Heart right ventricle (tissue), 16 donors: ENCODE measurements at regions not wholly inside any gene's neighbourhood (a gene's known extent, or its start where the extent isn't known, plus 50 kb on each side); places are given as distances from the start of the nearest gene placed in this dataset.

Experiments used
- ATAC-seq, 8 donors: fragments of 200-7000 bp; cut with Tn5 transposase; one replicate each; pipeline ENCODE4 v1.9.1; 2020; ENCODE audit warnings: mild to moderate bottlenecking in 8 of 8, moderate library complexity in 8 of 8, moderate number of reproducible peaks in 1 of 8
- DNase-seq, 2 donors: peaks; one replicate each; pipeline ENCODE4 v3.0.0-alpha.2; 2020
- H3K27ac ChIP-seq, 10 donors: fragments of 200-600 bp; sonication (generic) in 2 of 10; one replicate each; pipeline versions ENCODE4 v1.5.0 to v1.8.0; 2020 to 2022; ENCODE audit warnings: mild to moderate bottlenecking in 3 of 10
- H3K27me3 ChIP-seq, 7 donors: fragments of 200-600 bp; one replicate each; pipeline ENCODE4 v1.8.0; 2021 to 2022; ENCODE audit warnings: mild to moderate bottlenecking in 2 of 7
- H3K36me3 ChIP-seq, 9 donors: fragments of 200-600 bp; sonication (generic) in 1 of 9; one replicate each; pipeline versions ENCODE4 v1.5.0 to v1.8.0; 2020 to 2022; ENCODE audit warnings: mild to moderate bottlenecking in 2 of 9
- H3K4me1 ChIP-seq, 9 donors: fragments of 200-600 bp; sonication (generic) in 1 of 9; one replicate each; pipeline versions ENCODE4 v1.5.0 to v1.8.0; 2020 to 2022; ENCODE audit warnings: mild to moderate bottlenecking in 4 of 9
- H3K4me3 ChIP-seq, 10 donors: fragments of 200-600 bp; sonication (generic) in 2 of 10; one replicate each; pipeline versions ENCODE4 v1.5.0 to v1.8.0; 2020 to 2022; ENCODE audit warnings: mild to moderate bottlenecking in 7 of 10, moderate library complexity in 2 of 10
- H3K9me3 ChIP-seq, 11 donors: fragments of 200-600 bp in 10 of 11; sonication (generic) in 2 of 11; one replicate each; pipeline versions ENCODE4 v1.5.0 to v1.8.0; 2013 to 2022; ENCODE audit warnings: mild to moderate bottlenecking in 2 of 11, control low read depth in 1 of 11, moderate library complexity in 1 of 11
- CTCF ChIP-seq, 9 donors: fragments of 200-600 bp; sonication (generic) in 2 of 9; IDR thresholded peaks; one replicate each; pipeline versions ENCODE4 v1.5.0 to v1.8.0; 2021 to 2022; ENCODE audit warnings: antibody characterized with exemption in 9 of 9, mild to moderate bottlenecking in 5 of 9, moderate library complexity in 1 of 9
- WGBS, 2 donors: extraction: QIAGEN DNeasy Blood & Tissue Kit; methylation state at CpG; one replicate each; pipeline ENCODE4 v1.1.7; 2013; ENCODE audit warnings: inconsistent platforms in 1 of 2; 5-methylcytosine and 5-hydroxymethylcytosine counted together
- intact Hi-C, 10 donors: fragments of 100-400 bp; cut with DNase I; formaldehyde crosslinking; loops; one replicate each; pipeline versions ENCODE4 v1.11.1 to v1.14.2; 2022
- donor health status: Arrhythmogenic right ventricular cardiomyopathy.
- donor health status: ischemic (EF 13 %, LVEDD 7.1; RV severe dilation, severe dysfunction).
- donor health status: healthy with polysubstance abuse.
- donor health status: DM: no; HTN: yes; CAD: no.
- donor health status: DM: no; HTN: no; CAD: no.
- donor health status: ischemic (EF 25% LVEDD 6.9; RV normal size, moderate dysfunction).
- donor health status: ischemic (EF 25% LVEDD 5.7; RV mildly dilated, moderate dysfunction).
- donor health status: healthy.
- donor health status: DM: yes; HTN: yes; CAD: no.
- donor health status: Ischemic cardiomyopathy.
- donor health status: ischemic (EF 35%, LVEDD 5.7; RV mildly dilated, moderate dysfunction).
- donor health status: nonischemic (EF 11% LVEDD 7.7; RV severe dilation, severe dysfunction).
- donor health status: DM: yes; HTN: yes; CAD: no.
- donor health status: PGD.
- donor health status: ischemic (EF 29% LVEDD 5.4; RV normal size, mild dysfunction).
- donor health status: nonischemic (EF 23%, LVEDD 6.1; RV moderate dilation, normal function).

GRCh38 chr3:18061737-18062656 lies 319.6 kb upstream of the TBC1D5 start:
- no peaks in the 10 kb centered on the region for H3K27me3 ChIP-seq
- no peak overlapping the region for H3K27ac ChIP-seq
- ATAC-seq (peak in 4 of 8 donors; percentile 33 to 47 (median 38)), DNase-seq (no peak)
- peaks cover 0 to 10% (median 0%) of the 10 kb centered on the region in 9 donors for H3K4me1 ChIP-seq
- no peaks in the 10 kb centered on the region for H3K9me3 ChIP-seq
- WGBS, 2 donors, result 79 to 83% methylated on average over 1 of the region's 1 CpG
- H3K4me3 ChIP-seq, result no peak overlapping the region
- TF ChIP-seq CTCF (IDR thresholded peaks at IDR 0.05), result no peak
- intact Hi-C loops, result no loop called here
- H3K36me3 ChIP-seq, result no peaks in the 10 kb centered on the region

DNA sequence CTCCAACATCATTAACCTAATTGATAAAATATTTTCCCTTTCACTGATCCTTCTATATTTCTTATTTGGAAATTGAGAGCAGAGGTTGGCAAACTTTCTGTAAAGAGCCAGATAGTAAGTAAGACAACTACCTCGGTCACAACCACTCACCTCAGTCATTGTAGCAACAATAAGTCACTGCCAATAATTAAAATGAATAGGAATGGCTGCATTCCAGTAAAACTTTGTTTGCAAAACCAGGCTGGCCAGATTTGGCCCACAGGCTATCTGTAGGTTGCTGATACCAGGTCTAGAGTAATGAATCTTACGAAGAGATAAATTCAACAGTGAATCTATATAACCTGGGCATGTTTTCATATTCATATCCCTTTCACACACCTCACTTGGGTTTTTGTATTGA lies 316.2 kb upstream of the TBC1D5 start:
- no peaks in the 10 kb centered on the region for H3K36me3 ChIP-seq
- H3K4me3 ChIP-seq, result no peak overlapping the region
- WGBS, 2 donors, result 81 to 83% methylated on average over 2 of the region's 2 CpGs
- DNase-seq, result no peak
- H3K27me3 ChIP-seq, result no peaks in the 10 kb centered on the region
- H3K27ac ChIP-seq, result no peak overlapping the region
- H3K4me1 ChIP-seq, result peaks cover 0 to 10% (median 0%) of the 10 kb centered on the region in 9 donors
- intact Hi-C loops, result no loop called here
- no peak for TF ChIP-seq CTCF (IDR thresholded peaks at IDR 0.05)
- H3K9me3 ChIP-seq, result peaks cover 0 to 17% (median 0%) of the 10 kb centered on the region in 11 donors
- ATAC-seq, result no peak

- no peak overlapping the region for H3K27ac ChIP-seq
- H3K9me3 ChIP-seq, result peaks cover 0 to 17% (median 0%) of the 10 kb centered on the region in 11 donors
- no peaks in the 10 kb centered on the region for H3K36me3 ChIP-seq
- TF ChIP-seq CTCF (IDR thresholded peaks at IDR 0.05), result no peak
- ATAC-seq (no peak), DNase-seq (no peak)
- H3K27me3 ChIP-seq, result no peaks in the 10 kb centered on the region
- no peak overlapping the region for H3K4me3 ChIP-seq
- intact Hi-C loops, result no loop called here
- 76 to 88% methylated on average over 2 of the region's 2 CpGs for WGBS, 2 donors
- H3K4me1 ChIP-seq, result peaks cover 0 to 5% (median 0%) of the 10 kb centered on the region in 9 donors
Measured at GRCh38 chr3:18057471-18058091, 315.1 kb upstream of the TBC1D5 start.

- intact Hi-C loops, result no loop called here
- Histone ChIP-seq H3K4me1 (no peaks in the 10 kb centered on the region), H3K27ac (no peak overlapping the region), H3K9me3 (peaks cover 0 to 17% (median 0%) of the 10 kb centered on the region in 11 donors), H3K4me3 (no peak overlapping the region), H3K27me3 (no peaks in the 10 kb centered on the region), H3K36me3 (no peaks in the 10 kb centered on the region)
- 70 to 80% methylated on average over 1 of the region's 1 CpG for WGBS, 2 donors
- DNase-seq (no peak), ATAC-seq (no peak)
- no peak for TF ChIP-seq CTCF (IDR thresholded peaks at IDR 0.05)
Measured at GRCh38 chr3:18054625-18055024, 312.2 kb upstream of the TBC1D5 start.
